WI38 (cell line): ENCODE measurements at regions not wholly inside any gene's neighbourhood (a gene's known extent, or its start where the extent isn't known, plus 50 kb on each side); places are given as distances from the start of the nearest gene placed in this dataset.
"Not testable (repeated sequence)": the region's sequence is repeated elsewhere in the genome, so short reads cannot be mapped to it uniquely, and the experiment has no call there.

Experiments used
- H3K4me3 ChIP-seq: 2 replicates; pipeline ENCODE4 v1.5.1; 2011; ENCODE audit warnings: low read depth, mild to moderate bottlenecking, control low read depth, low read length
- TF ChIP-seq, protein P1 (sequence below): IDR thresholded peaks from 2 replicates; pipeline ENCODE4 v1.5.1; 2012; ENCODE audit warnings: low read depth, mild to moderate bottlenecking, control low read depth, low read length

- TF ChIP-seq, protein P1, sequence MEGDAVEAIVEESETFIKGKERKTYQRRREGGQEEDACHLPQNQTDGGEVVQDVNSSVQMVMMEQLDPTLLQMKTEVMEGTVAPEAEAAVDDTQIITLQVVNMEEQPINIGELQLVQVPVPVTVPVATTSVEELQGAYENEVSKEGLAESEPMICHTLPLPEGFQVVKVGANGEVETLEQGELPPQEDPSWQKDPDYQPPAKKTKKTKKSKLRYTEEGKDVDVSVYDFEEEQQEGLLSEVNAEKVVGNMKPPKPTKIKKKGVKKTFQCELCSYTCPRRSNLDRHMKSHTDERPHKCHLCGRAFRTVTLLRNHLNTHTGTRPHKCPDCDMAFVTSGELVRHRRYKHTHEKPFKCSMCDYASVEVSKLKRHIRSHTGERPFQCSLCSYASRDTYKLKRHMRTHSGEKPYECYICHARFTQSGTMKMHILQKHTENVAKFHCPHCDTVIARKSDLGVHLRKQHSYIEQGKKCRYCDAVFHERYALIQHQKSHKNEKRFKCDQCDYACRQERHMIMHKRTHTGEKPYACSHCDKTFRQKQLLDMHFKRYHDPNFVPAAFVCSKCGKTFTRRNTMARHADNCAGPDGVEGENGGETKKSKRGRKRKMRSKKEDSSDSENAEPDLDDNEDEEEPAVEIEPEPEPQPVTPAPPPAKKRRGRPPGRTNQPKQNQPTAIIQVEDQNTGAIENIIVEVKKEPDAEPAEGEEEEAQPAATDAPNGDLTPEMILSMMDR, result no peak
Observed at GRCh38 chr2:194842871-194843270, 814.2 kb upstream of the SLC39A10 start.

GRCh38 chr2:194834371-194834770 lies 822.7 kb upstream of the SLC39A10 start:
- H3K4me3 ChIP-seq, result not testable (repeated sequence)

More at GRCh38 chr2:194842871-194843270, 814.2 kb upstream of the SLC39A10 start:
- H3K4me3 ChIP-seq, result no peak overlapping the region

- no peak overlapping the region for H3K4me3 ChIP-seq
- TF ChIP-seq, protein P1, result no peak
Observed at GRCh38 chr2:194826241-194826640, 830.8 kb upstream of the SLC39A10 start.

GRCh38 chr2:194824450-194824849 lies 832.6 kb upstream of the SLC39A10 start:
- TF ChIP-seq, protein P1, result no peak
- H3K4me3 ChIP-seq, result no peak overlapping the region

DNA sequence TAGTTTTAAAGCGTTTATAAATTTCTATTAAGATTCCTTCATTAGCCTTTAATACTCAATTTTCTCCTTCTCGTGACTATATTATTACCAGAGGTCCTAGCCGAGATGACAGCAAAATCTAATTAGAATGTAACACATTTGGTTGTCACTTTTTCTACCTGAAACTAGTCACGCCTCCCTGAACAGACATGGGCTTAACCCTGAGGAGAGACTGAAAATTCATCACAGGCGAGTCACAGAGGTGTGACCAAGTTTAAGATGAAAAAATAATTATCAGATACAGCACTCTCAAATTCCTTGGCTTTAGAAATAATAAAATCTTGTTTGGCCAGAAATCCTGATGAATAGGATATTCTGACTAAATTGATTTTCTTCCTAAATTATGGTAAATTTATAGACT lies 834.4 kb upstream of the SLC39A10 start:
- H3K4me3 ChIP-seq, result no peak overlapping the region

DNA sequence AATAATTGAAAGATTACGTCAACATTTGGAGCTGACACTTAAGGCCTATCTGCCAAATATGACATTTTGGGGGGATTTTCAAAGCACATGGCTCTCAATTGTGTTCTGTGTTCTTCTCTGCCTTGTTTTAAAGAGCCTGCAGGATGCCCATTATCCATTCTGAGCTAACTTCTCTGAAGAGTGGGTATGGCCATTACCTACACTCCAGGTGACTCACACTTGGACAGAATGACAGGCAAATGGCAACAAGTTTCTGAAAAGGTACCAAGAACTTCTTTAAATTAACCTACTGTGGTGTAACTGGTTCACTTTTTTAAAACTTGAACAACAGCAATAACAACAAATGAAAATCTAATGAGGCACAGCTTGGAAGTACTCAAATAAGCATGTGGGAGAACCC lies 834.9 kb upstream of the SLC39A10 start:
- TF ChIP-seq, protein P1, result no peak
- no peak overlapping the region for H3K4me3 ChIP-seq

More for the DNA sequence above, 834.4 kb upstream of the SLC39A10 start:
- TF ChIP-seq, protein P1, result no peak

- no peak overlapping the region for H3K4me3 ChIP-seq
Observed at GRCh38 chr2:194819367-194819766, 837.7 kb upstream of the SLC39A10 start.

DNA sequence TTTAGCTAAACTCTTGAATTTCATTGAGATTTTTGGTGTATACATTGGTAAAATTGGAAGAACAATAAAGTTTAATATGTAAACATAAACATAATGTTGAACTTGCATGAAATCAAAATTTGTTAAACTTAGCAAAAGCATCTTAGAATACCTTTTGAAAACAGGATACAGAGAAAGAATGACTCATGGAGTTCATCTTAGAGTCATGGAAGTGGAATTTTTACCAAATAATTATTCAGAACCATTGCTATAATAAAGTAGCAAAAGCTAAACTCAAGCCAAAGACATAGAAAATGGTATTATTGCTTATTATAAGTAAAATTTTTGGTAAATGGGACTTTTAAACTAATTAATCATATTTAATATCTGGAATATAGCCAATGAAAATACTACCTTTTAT lies 841.6 kb upstream of the SLC39A10 start:
- TF ChIP-seq, protein P1, result no peak

More at GRCh38 chr2:194819367-194819766, 837.7 kb upstream of the SLC39A10 start:
- TF ChIP-seq, protein P1, result no peak

More for the DNA sequence above, 841.6 kb upstream of the SLC39A10 start:
- H3K4me3 ChIP-seq, result no peak overlapping the region
